ENCODE measurements at regions not wholly inside any gene's neighbourhood (a gene's known extent, or its start where the extent isn't known, plus 50 kb on each side); places are given as distances from the start of the nearest gene placed in this dataset.

- H3K18ac ChIP-seq (ENCODE audit: extremely low read depth, low read length) = no peak overlapping the region
- no peak overlapping the region for H4K8ac ChIP-seq (ENCODE audit: extremely low read depth, insufficient read depth, low read length)
- no peak overlapping the region for H3K56ac ChIP-seq (replicated peaks; ENCODE audit: insufficient read length, low read depth, low read length)
- WGBS, 2 experiments (ENCODE audit: extremely low coverage in 1 of 2, insufficient coverage in 1 of 2, insufficient read length in 1 of 2, insufficient replicate concordance in 2 of 2, low coverage in 1 of 2, low lambda C conversion rate in 2 of 2, missing lambda C conversion rate in 1 of 2) = 96% methylated on average over 1 of the region's 1 CpG; no CpG with 5 or more reads in 1 of the 2 experiments
- FAIRE-seq (no peak), DNase-seq (ENCODE audit: low read depth in 1 of 2, low spot score in 2 of 2) (no peak)
- ChIA-PET POLR2A (ENCODE audit: partially characterized antibody) (no interaction called here), CTCF (ENCODE audit: partially characterized antibody) (interaction anchor here (1.4 kb wide), 1 partner anchor 13 kb away, joined by 4 read pairs; no protein-coding TSS in a partner anchor)
- no peak overlapping the region for H3K4me3 ChIP-seq (ENCODE audit: extremely low read depth in 1 of 4, insufficient read depth in 2 of 4, low read depth in 3 of 4, low read length in 4 of 4)
- H3K9ac ChIP-seq (replicated peaks in 1 of 4; ENCODE audit: extremely low read depth in 1 of 4, low read depth in 3 of 4, low read length in 3 of 4) = no peak overlapping the region
- H3K4me1 ChIP-seq (replicated peaks in 1 of 4; ENCODE audit: control insufficient read depth in 3 of 4, insufficient read depth in 4 of 4, low read length in 3 of 4) = no peaks in the 10 kb centered on the region
- no peak overlapping the region for H2AFZ ChIP-seq (ENCODE audit: low read length)
- no peaks in the 10 kb centered on the region for H3K27me3 ChIP-seq (replicated peaks in 1 of 4; ENCODE audit: control insufficient read depth in 3 of 4, extremely low read depth in 1 of 4, insufficient read depth in 3 of 4, low read length in 3 of 4)
- H2BK15ac ChIP-seq (ENCODE audit: low read length) = no peak overlapping the region
- no peak overlapping the region for H4K5ac ChIP-seq (ENCODE audit: insufficient read length, low read depth, low read length)
- no peaks in the 10 kb centered on the region for H3K79me1 ChIP-seq (ENCODE audit: low read depth, low read length)
- no peak overlapping the region for H4K91ac ChIP-seq (replicated peaks; ENCODE audit: insufficient read length, low read length)
- no peak overlapping the region for H2AK5ac ChIP-seq (ENCODE audit: low read depth, low read length)
- no peaks in the 10 kb centered on the region for H4K20me1 ChIP-seq (replicated peaks in 1 of 2; ENCODE audit: control insufficient read depth in 1 of 2, insufficient read depth in 2 of 2, low read length in 2 of 2)
- no peak overlapping the region for H2BK20ac ChIP-seq (ENCODE audit: low read length)
- TF ChIP-seq RNF2 (IDR thresholded peaks at IDR 0.05; ENCODE audit: borderline replicate concordance, low read depth, low read length, missing control alignments, poor library complexity, severe bottlenecking) (no peak), POLR2AphosphoS5 (IDR thresholded peaks at IDR 0.05; ENCODE audit: low read depth, low read length) (no peak), HDAC2 (IDR thresholded peaks at IDR 0.05; ENCODE audit: borderline replicate concordance in 1 of 2, low read depth in 2 of 2, low read length in 2 of 2) (no peak), CHD2 (IDR thresholded peaks at IDR 0.05; ENCODE audit: low read length) (no peak), EP300 (IDR thresholded peaks at IDR 0.05; ENCODE audit: borderline replicate concordance in 1 of 2, low read depth in 2 of 2, low read length in 2 of 2) (no peak), ATF2 (IDR thresholded peaks at IDR 0.05; ENCODE audit: low read length) (no peak)
- TF ChIP-seq, protein P1, sequence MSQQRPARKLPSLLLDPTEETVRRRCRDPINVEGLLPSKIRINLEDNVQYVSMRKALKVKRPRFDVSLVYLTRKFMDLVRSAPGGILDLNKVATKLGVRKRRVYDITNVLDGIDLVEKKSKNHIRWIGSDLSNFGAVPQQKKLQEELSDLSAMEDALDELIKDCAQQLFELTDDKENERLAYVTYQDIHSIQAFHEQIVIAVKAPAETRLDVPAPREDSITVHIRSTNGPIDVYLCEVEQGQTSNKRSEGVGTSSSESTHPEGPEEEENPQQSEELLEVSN (IDR thresholded peaks at IDR 0.05) = no peak
- no peaks in the 10 kb centered on the region for H3K36me3 ChIP-seq (ENCODE audit: control insufficient read depth in 2 of 4, insufficient read depth in 4 of 4, low read length in 3 of 4)
- no peak overlapping the region for H3K23ac ChIP-seq (ENCODE audit: insufficient read length)
- H3K9me3 ChIP-seq (ENCODE audit: insufficient read depth in 2 of 2, low read depth in 1 of 2, low read length in 1 of 2) = no peaks in the 10 kb centered on the region
- no peaks in the 10 kb centered on the region; the same call in 1 of the 2 replicates for H3K23me2 ChIP-seq (ENCODE audit: low read depth, low read length)
- H3K4me2 ChIP-seq (ENCODE audit: insufficient read depth in 1 of 2, low read depth in 2 of 2, low read length in 2 of 2) = no peak overlapping the region
- no peak overlapping the region for H2BK12ac ChIP-seq (ENCODE audit: low read depth, low read length)
- no peak overlapping the region for H2BK120ac ChIP-seq (replicated peaks; ENCODE audit: low read depth, low read length)
- no peak overlapping the region for H3K4ac ChIP-seq (replicated peaks; ENCODE audit: insufficient read length, low read depth, low read length)
- no peak overlapping the region for H3K14ac ChIP-seq (ENCODE audit: insufficient read length)
- H2BK5ac ChIP-seq (ENCODE audit: low read depth, low read length) = no peak overlapping the region
- H3K79me2 ChIP-seq (ENCODE audit: control insufficient read depth in 1 of 2, insufficient read depth in 2 of 2, low read length in 2 of 2) = no peaks in the 10 kb centered on the region
- no peak overlapping the region for H3K27ac ChIP-seq (ENCODE audit: low read depth, low read length)
Measured at GRCh38 chr11:101254037-101254436, 124.4 kb upstream of the PGR start.
